ENCODE measurements at regions not wholly inside any gene's neighbourhood (a gene's known extent, or its start where the extent isn't known, plus 50 kb on each side); places are given as distances from the start of the nearest gene placed in this dataset.

DNA sequence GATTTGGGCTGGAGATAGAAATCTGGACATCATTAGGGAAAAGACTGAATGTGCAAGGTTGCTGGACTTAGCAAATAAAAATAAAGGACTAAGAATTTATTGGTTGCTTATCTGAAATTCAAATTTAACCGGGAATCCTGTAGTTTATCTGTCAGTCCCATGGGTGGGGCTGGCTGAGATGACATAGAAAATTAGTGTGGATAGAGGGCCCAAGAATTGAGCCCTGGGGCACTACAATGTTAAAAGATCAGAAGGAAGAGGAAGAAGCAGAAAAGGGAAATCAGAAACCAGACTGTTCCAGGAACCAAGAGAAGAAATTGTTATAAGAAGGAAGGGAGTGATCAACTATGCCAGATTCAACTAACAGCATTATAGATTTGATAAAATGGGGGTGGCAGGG lies 96.7 kb upstream of the CCDC196 start:
- TF ChIP-seq POLR2AphosphoS5 (IDR thresholded peaks at IDR 0.05) (no peak), POLR2A (IDR thresholded peaks at IDR 0.05) (no peak)
- TF ChIP-seq, protein P1, sequence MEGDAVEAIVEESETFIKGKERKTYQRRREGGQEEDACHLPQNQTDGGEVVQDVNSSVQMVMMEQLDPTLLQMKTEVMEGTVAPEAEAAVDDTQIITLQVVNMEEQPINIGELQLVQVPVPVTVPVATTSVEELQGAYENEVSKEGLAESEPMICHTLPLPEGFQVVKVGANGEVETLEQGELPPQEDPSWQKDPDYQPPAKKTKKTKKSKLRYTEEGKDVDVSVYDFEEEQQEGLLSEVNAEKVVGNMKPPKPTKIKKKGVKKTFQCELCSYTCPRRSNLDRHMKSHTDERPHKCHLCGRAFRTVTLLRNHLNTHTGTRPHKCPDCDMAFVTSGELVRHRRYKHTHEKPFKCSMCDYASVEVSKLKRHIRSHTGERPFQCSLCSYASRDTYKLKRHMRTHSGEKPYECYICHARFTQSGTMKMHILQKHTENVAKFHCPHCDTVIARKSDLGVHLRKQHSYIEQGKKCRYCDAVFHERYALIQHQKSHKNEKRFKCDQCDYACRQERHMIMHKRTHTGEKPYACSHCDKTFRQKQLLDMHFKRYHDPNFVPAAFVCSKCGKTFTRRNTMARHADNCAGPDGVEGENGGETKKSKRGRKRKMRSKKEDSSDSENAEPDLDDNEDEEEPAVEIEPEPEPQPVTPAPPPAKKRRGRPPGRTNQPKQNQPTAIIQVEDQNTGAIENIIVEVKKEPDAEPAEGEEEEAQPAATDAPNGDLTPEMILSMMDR (IDR thresholded peaks at IDR 0.05 in 8 of 11, conservative IDR thresholded peaks at IDR 0.05 in 3 of 11) = no peak
